ENCODE measurements at regions not wholly inside any gene's neighbourhood (a gene's known extent, or its start where the extent isn't known, plus 50 kb on each side); places are given as distances from the start of the nearest gene placed in this dataset.

DNA sequence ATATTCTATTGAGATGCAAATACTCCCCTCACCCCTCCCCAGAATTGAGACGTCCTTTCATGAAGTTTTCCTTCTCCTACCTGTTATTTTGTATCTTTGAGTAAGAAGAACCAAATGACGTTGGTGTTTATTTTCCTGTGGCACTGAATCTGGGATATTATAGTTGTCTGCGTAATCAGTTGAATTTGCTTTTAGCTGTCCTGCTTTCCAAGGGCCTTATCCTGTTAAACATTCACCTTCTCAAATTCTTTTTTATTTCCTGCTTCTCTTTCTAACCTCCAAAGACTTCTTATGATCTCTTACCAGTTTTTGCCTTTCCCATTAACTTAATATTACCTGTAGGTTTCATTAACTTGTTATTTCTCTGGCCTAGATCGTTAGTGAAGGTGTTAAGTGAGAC, 1254.9 kb upstream of the WWC1 start:
- Histone ChIP-seq H3K4me1 (no peaks in the 10 kb centered on the region), H3K4me3 (no peak overlapping the region), H3K27ac (no peak overlapping the region), H3K36me3 (no peaks in the 10 kb centered on the region), H3K27me3 (no peaks in the 10 kb centered on the region), H3K9me3 (no peaks in the 10 kb centered on the region)
- intact Hi-C loops (cut with DNase I; ENCODE audit: low total_unique reads) = no loop called here
- ATAC-seq (no peak), DNase-seq (no peak)
- in situ Hi-C loops (cut with MboI; ENCODE audit: low sequenced_read_pairs in 4 of 4) = no loop called here
- TF ChIP-seq POLR2A (IDR thresholded peaks at IDR 0.05) = no peak

DNA sequence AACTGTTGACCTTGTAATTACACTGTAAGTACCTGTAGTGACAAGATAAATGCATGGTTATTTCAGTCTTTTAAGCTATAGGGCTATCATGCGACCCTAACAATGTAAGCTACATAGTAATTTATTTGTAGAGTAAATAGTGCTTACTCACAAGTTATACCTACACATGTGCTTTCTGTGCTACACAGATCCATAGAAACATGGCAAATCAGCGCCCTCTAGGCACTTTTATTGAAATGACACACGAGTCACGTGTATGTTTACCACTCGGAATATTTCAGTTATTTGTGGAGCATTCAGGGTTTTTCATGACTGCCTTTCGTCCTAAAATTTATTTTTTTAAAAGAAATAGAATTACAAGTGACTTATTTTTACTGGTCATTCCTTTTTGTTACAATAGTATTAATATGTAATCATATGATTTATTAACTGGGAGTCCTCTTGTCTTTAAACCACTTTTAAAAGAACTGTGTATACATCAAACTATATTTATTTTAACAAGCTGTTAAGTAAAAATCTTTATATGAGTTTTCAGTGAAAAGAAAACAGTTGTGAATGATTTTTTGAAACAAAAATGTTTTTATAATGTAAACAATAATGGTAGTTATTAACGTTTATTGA, 1242.3 kb upstream of the WWC1 start:
- TF ChIP-seq POLR2A (IDR thresholded peaks at IDR 0.05) = no peak
- TF ChIP-seq, protein P1, sequence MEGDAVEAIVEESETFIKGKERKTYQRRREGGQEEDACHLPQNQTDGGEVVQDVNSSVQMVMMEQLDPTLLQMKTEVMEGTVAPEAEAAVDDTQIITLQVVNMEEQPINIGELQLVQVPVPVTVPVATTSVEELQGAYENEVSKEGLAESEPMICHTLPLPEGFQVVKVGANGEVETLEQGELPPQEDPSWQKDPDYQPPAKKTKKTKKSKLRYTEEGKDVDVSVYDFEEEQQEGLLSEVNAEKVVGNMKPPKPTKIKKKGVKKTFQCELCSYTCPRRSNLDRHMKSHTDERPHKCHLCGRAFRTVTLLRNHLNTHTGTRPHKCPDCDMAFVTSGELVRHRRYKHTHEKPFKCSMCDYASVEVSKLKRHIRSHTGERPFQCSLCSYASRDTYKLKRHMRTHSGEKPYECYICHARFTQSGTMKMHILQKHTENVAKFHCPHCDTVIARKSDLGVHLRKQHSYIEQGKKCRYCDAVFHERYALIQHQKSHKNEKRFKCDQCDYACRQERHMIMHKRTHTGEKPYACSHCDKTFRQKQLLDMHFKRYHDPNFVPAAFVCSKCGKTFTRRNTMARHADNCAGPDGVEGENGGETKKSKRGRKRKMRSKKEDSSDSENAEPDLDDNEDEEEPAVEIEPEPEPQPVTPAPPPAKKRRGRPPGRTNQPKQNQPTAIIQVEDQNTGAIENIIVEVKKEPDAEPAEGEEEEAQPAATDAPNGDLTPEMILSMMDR (IDR thresholded peaks at IDR 0.05 in 4 of 5, conservative IDR thresholded peaks at IDR 0.05 in 1 of 5) = no peak
- no peak overlapping the region for H3K27ac ChIP-seq
- ATAC-seq = no peak
- DNase-seq = no peak
- H3K27me3 ChIP-seq = no peaks in the 10 kb centered on the region
- no peaks in the 10 kb centered on the region for H3K36me3 ChIP-seq
- H3K4me1 ChIP-seq = no peaks in the 10 kb centered on the region
- no peak overlapping the region for H3K4me3 ChIP-seq
- intact Hi-C loops (cut with DNase I; ENCODE audit: low total_unique reads) = no loop called here
- no peaks in the 10 kb centered on the region for H3K9me3 ChIP-seq
- in situ Hi-C loops (cut with MboI; ENCODE audit: low sequenced_read_pairs in 4 of 4) = no loop called here

DNA sequence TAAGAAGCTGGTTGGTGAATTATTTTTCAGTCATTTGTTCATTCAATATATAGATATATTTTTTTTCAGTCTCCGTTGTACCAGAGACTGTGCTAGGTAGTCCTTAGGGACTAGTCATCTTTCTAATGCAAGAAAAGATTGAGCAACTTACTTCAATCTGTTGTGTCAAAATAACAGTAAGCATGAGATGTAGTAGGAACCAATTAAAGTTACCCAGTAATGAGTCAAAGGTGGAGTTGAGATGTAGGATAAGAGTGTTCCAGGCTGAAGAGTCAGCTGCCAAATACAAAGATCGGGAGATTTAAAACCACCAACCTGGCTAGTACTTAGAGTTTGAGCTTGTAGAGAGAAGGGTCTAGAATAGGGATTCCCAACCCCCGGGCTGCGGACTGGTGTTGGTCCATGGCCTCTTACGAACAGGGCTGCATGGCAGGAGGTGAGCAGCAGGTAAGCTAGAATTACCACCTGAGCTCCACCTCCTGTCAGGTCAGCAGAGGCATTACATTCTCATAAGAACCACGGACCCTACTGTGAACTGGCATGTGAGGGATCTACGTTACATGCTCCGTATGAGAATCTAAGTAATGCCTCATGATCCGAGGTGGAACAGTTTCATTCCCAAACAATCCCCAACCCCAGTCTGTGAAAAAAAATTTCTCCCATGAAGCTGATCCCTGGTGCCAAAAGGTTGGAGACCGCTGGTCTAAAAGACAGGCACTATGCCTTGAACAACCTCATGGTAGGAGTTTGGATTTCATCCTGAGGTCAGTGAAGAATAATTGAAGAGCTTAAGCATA, 1241.5 kb upstream of the WWC1 start:
- ATAC-seq (no peak), DNase-seq (no peak)
- H3K9me3 ChIP-seq = no peaks in the 10 kb centered on the region
- H3K36me3 ChIP-seq = no peaks in the 10 kb centered on the region
- no peak overlapping the region for H3K27ac ChIP-seq
- intact Hi-C loops (cut with DNase I; ENCODE audit: low total_unique reads) (no loop called here), in situ Hi-C loops (cut with MboI; ENCODE audit: low sequenced_read_pairs in 4 of 4) (no loop called here)
- H3K27me3 ChIP-seq = no peaks in the 10 kb centered on the region
- TF ChIP-seq POLR2A (IDR thresholded peaks at IDR 0.05) = no peak
- TF ChIP-seq, protein P1 (IDR thresholded peaks at IDR 0.05 in 4 of 5, conservative IDR thresholded peaks at IDR 0.05 in 1 of 5) = no peak
- no peaks in the 10 kb centered on the region for H3K4me1 ChIP-seq
- H3K4me3 ChIP-seq = no peak overlapping the region

DNA sequence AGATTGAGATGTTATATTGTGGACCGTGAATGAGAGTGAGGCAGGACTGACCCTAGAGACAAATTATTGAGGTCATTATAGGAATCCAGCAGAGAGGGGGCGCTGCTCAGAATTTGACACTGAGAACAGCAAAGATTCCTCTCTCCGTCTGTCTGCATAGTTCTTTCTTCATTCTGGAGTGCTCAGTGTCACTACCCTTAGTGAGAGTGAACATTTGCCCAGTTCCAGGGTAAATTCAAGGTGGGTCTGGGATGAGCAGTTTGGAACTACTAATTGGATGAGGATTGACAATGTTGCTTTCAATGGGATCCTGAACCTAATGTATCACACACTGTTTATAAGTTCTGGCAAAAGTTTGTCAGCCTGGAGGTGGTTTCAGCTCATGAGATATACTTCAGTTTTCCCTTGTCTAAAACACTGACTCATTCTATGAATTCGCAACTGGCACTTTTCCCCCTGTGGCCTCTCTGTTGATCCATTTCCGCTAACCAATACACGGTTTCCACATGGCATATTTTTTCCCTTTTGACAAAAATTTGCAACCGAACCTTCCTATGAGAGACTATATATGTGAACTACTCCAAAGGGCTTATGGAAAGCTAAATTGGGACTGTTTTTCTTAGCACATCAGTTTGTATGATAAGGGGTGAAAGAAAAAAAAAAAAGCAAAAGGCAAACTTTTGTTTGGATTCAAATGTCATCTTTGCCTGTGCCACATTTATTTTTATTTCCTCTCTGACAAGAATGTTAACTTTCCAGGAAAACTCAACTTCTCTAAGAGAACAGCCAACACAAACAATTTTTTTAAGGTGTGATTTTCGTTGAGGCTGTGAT, 1240.7 kb upstream of the WWC1 start:
- no peak overlapping the region for H3K4me3 ChIP-seq
- H3K36me3 ChIP-seq = no peaks in the 10 kb centered on the region
- H3K9me3 ChIP-seq = no peaks in the 10 kb centered on the region
- ATAC-seq (no peak), DNase-seq (no peak)
- no peaks in the 10 kb centered on the region for H3K27me3 ChIP-seq
- H3K4me1 ChIP-seq = no peaks in the 10 kb centered on the region
- intact Hi-C loops (cut with DNase I; ENCODE audit: low total_unique reads) (no loop called here), in situ Hi-C loops (cut with MboI; ENCODE audit: low sequenced_read_pairs in 4 of 4) (no loop called here)
- TF ChIP-seq, protein P1 (IDR thresholded peaks at IDR 0.05 in 4 of 5, conservative IDR thresholded peaks at IDR 0.05 in 1 of 5) = no peak
- TF ChIP-seq POLR2A (IDR thresholded peaks at IDR 0.05) = no peak
- H3K27ac ChIP-seq = no peak overlapping the region

DNA sequence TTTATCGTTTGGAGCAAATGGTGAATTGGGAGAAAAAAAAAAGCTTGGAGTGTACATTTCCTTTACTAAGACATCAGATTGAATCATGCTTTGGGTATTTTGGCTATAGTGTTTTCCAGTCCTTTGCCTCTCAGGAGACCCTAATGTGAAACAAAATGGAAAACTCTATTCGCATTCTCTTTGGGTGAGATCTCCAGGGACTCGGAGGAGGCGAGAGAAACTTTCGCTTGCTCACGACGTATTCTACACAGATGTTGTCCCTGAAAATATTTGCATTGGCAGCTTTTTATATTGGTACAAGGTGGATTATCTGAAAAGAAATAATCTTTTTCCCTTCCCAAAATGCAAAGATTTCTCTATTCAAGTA, 1240.1 kb upstream of the WWC1 start:
- in situ Hi-C loops (cut with MboI; ENCODE audit: low sequenced_read_pairs in 4 of 4) = no loop called here
- no peak for TF ChIP-seq POLR2A (IDR thresholded peaks at IDR 0.05)
- TF ChIP-seq, protein P1 (IDR thresholded peaks at IDR 0.05 in 4 of 5, conservative IDR thresholded peaks at IDR 0.05 in 1 of 5) = no peak

More for the DNA sequence above, 1240.1 kb upstream of the WWC1 start:
- ATAC-seq (no peak), DNase-seq (no peak)
- intact Hi-C loops (cut with DNase I; ENCODE audit: low total_unique reads) = no loop called here
- H3K36me3 ChIP-seq = no peaks in the 10 kb centered on the region
- no peak overlapping the region for H3K27ac ChIP-seq
- no peaks in the 10 kb centered on the region for H3K27me3 ChIP-seq
- no peaks in the 10 kb centered on the region for H3K4me1 ChIP-seq
- no peaks in the 10 kb centered on the region for H3K9me3 ChIP-seq
- H3K4me3 ChIP-seq = no peak overlapping the region

All from gastrocnemius medialis (tissue), 4 donors.